CD4-positive, alpha-beta T cell (primary cell): ENCODE measurements at regions not wholly inside any gene's neighbourhood (a gene's known extent, or its start where the extent isn't known, plus 50 kb on each side); places are given as distances from the start of the nearest gene placed in this dataset.

ENCODE experiments used
- ATAC-seq: fragments of 200-7000 bp; cut with Tn5 transposase; one replicate; pipeline ENCODE4 v1.10.0; 2022; ENCODE audit warnings: mild to moderate bottlenecking; ENCODE audit not compliant: poor library complexity
- CTCF ChIA-PET: fragments of 350-600 bp; sonication (Branson Sonifier 250); formaldehyde crosslinking; loops from one replicate; lab custom pipeline; 2021; ENCODE audit warnings: antibody characterized with exemption, inconsistent platforms; lab: Charles Lee
- POLR2A ChIA-PET: fragments of 350-600 bp; sonication (Branson Sonifier 250); formaldehyde crosslinking; loops from one replicate; lab custom pipeline; 2021; ENCODE audit warnings: antibody characterized with exemption, inconsistent platforms; lab: Charles Lee
- DNase-seq, 14 experiments: peaks; one replicate each; pipeline ENCODE4 v3.0.0-alpha.2; 2013 to 2020; ENCODE audit warnings: mixed read lengths in 2 of 14
- H3K27ac ChIP-seq, 2 donors: one replicate each; pipeline versions ENCODE4 v1.5.1 to v1.7.0; 2013; ENCODE audit warnings: low read length in 2 of 2, low read depth in 1 of 2, mild to moderate bottlenecking in 1 of 2
- H3K27me3 ChIP-seq, 2 experiments: 1 replicate in 1 of 2; 2 replicates in 1 of 2; pipeline versions ENCODE4 v1.6.1 to v1.7.0; 2013; ENCODE audit warnings: low read length in 2 of 2, control low read depth in 1 of 2, mild to moderate bottlenecking in 1 of 2, moderate library complexity in 1 of 2; ENCODE audit not compliant: insufficient read depth in 2 of 2, control insufficient read depth in 1 of 2
- H3K36me3 ChIP-seq: one replicate; pipeline ENCODE4 v1.6.1; 2013; ENCODE audit warnings: low read length, control low read depth; ENCODE audit not compliant: insufficient read depth
- H3K4me1 ChIP-seq: one replicate; pipeline ENCODE4 v1.6.1; 2013; ENCODE audit warnings: low read length, control low read depth; ENCODE audit not compliant: insufficient read depth
- H3K4me3 ChIP-seq: one replicate; pipeline ENCODE4 v1.5.1; 2013; ENCODE audit warnings: mild to moderate bottlenecking, low read length, moderate library complexity
- H3K9me3 ChIP-seq, 2 experiments: 1 replicate in 1 of 2; 2 replicates in 1 of 2; pipeline versions ENCODE4 v1.6.1 to v1.7.0; 2013; ENCODE audit warnings: low read length in 2 of 2, mild to moderate bottlenecking in 2 of 2, control low read depth in 1 of 2, moderate library complexity in 1 of 2; ENCODE audit not compliant: control insufficient read depth in 1 of 2, insufficient read depth in 1 of 2
- H3K27ac Mint-ChIP-seq: one replicate; pipeline ENCODE4 v1.8.0; 2020; ENCODE audit warnings: mixed read lengths
- H3K27me3 Mint-ChIP-seq: one replicate; pipeline ENCODE4 v1.8.0; 2021; ENCODE audit warnings: mixed read lengths
- H3K36me3 Mint-ChIP-seq: one replicate; pipeline ENCODE4 v1.8.0; 2021; ENCODE audit warnings: low read depth, mixed read lengths
- H3K4me1 Mint-ChIP-seq: one replicate; pipeline ENCODE4 v1.8.0; 2021; ENCODE audit warnings: low read depth, mixed read lengths
- H3K4me3 Mint-ChIP-seq: one replicate; pipeline ENCODE4 v1.8.0; 2020; ENCODE audit warnings: mild to moderate bottlenecking, mixed read lengths
- H3K9me3 Mint-ChIP-seq: one replicate; pipeline ENCODE4 v1.8.0; 2020; ENCODE audit warnings: mixed read lengths
- intact Hi-C, 2 experiments: fragments of 100-400 bp; cut with DNase I in 1 of 2; cut with micrococcal nuclease in 1 of 2; formaldehyde crosslinking; loops; one replicate each; pipeline versions ENCODE4 v1.15.1 to v1.9.0; 2023 to 2025; cut with DNase I, micrococcal nuclease
- TF ChIP-seq, protein P1 (sequence below): fragments of 200-600 bp; IDR thresholded peaks from one replicate; pipeline ENCODE4 v1.8.0; 2022; ENCODE audit warnings: antibody characterized with exemption, mild to moderate bottlenecking

DNA sequence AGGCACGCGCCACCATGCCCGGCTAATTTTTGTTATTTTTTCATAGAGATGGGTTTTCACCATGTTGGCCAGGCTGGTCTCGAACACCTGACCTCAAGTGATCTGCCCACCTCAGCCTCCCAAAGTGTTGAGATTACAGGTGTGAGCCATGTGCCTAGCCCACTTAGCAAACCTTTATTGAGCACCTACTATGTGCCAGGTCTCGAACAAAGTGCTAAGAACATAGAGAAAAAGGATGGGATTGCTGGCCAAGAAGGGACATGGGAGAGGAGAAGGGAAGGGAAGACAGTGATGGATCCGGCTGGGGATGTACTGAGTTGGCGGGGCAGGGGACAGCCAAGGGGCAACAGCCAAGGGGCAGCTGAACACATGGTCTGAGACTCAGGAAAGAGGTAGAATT is 55.6 kb upstream of the RPL11 start:
- ChIA-PET CTCF (interaction anchor here (1.8 to 3.6 kb wide), 4 partner anchors 16 to 91 kb away, joined by 22 to 76 read pairs (median 44); partner anchors contain the start of gene ID3), POLR2A (interaction anchor here (0.8 to 14.9 kb wide), 12 partner anchors 8 to 91 kb away, joined by 3 to 314 read pairs (median 13); partner anchors contain the start of gene ID3)
- Histone ChIP-seq H3K27ac (no peak overlapping the region), H3K9me3 (no peaks in the 10 kb centered on the region), H3K27me3 (no peaks in the 10 kb centered on the region), H3K36me3 (peaks cover 8% of the 10 kb centered on the region), H3K4me1 (peaks cover 23% of the 10 kb centered on the region), H3K4me3 (no peak overlapping the region)
- H3K9me3 Mint-ChIP-seq, result no peaks in the 10 kb centered on the region
- peaks cover 14% of the 10 kb centered on the region for H3K36me3 Mint-ChIP-seq
- H3K27me3 Mint-ChIP-seq, result no peaks in the 10 kb centered on the region
- H3K4me3 Mint-ChIP-seq, result peak overlapping the region; percentile 58
- intact Hi-C loops, result no loop called here
- H3K27ac Mint-ChIP-seq, result peak overlapping the region; percentile 81
- ATAC-seq (no peak), DNase-seq (no peak)
- TF ChIP-seq, protein P1, sequence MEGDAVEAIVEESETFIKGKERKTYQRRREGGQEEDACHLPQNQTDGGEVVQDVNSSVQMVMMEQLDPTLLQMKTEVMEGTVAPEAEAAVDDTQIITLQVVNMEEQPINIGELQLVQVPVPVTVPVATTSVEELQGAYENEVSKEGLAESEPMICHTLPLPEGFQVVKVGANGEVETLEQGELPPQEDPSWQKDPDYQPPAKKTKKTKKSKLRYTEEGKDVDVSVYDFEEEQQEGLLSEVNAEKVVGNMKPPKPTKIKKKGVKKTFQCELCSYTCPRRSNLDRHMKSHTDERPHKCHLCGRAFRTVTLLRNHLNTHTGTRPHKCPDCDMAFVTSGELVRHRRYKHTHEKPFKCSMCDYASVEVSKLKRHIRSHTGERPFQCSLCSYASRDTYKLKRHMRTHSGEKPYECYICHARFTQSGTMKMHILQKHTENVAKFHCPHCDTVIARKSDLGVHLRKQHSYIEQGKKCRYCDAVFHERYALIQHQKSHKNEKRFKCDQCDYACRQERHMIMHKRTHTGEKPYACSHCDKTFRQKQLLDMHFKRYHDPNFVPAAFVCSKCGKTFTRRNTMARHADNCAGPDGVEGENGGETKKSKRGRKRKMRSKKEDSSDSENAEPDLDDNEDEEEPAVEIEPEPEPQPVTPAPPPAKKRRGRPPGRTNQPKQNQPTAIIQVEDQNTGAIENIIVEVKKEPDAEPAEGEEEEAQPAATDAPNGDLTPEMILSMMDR, result no peak
- H3K4me1 Mint-ChIP-seq, result peaks cover 32% of the 10 kb centered on the region

DNA sequence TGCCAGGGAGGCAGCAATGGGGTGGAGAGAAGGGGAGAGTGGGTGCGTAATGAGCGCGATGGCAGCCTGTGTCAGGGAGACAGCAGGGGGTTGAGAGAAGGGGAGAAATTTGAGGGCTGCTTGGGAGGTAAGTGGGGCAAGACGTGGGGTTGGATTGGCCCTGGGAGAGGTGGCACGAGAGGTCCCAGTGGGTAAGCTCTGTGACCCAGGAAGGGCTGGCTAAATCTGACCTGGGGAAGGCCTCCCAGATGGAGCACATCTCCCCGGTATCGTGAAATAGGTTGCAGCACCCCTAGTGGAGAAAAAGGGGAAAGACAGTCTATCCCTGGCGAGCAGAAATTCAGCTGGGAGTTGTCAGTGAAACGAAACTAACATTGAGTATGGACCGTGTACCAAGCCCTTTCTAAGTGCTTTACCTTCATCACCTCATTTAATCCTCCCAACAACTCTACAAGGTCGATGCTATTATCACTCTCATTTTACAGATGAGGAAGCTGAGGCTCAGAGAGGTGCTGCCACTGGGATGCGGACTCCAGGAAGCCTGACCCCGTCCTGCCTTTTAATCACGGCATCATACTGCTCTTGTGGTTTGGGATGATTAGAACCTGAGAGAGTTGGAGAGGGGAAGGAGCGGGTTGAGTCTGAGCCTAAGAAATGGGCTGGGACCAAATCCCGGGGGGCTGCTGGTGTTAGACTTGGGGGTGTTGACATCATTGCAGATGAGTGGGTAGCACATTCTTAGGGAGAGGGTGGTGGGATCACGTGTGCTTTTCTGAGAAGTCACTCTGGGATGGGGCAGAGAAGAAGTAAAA is 56.6 kb upstream of the RPL11 start:
- Histone ChIP-seq H3K27ac (peak overlapping the region in 1 of 2 donors; percentile 32), H3K4me3 (peak overlapping the region; percentile 48), H3K27me3 (no peaks in the 10 kb centered on the region), H3K36me3 (peaks cover 5% of the 10 kb centered on the region), H3K4me1 (peaks cover 25% of the 10 kb centered on the region), H3K9me3 (no peaks in the 10 kb centered on the region)
- Mint-ChIP-seq H3K27me3 (no peaks in the 10 kb centered on the region), H3K4me1 (peaks cover 33% of the 10 kb centered on the region), H3K27ac (peak overlapping the region; percentile 81), H3K36me3 (peaks cover 8% of the 10 kb centered on the region), H3K4me3 (peak overlapping the region; percentile 11), H3K9me3 (no peaks in the 10 kb centered on the region)
- intact Hi-C loops, result loop anchor here (2.0 to 5.0 kb wide), 2 partner anchors 16 to 43 kb away; no protein-coding TSS in a partner anchor
- TF ChIP-seq, protein P1, result peak; percentile 84
- ChIA-PET POLR2A (interaction anchor here (0.5 to 14.9 kb wide), 19 partner anchors 14 to 109 kb away, joined by 3 to 314 read pairs (median 5); partner anchors contain the start of gene ID3), CTCF (interaction anchor here (0.6 to 3.9 kb wide), 32 partner anchors 8 to 138 kb away, joined by 3 to 81 read pairs (median 7); partner anchors contain the start of genes E2F2, ID3 and RPL11)
- ATAC-seq, result peak; percentile 92
- peak in 11 of 14 experiments; percentile 29 to 84 (median 45) for DNase-seq

DNA sequence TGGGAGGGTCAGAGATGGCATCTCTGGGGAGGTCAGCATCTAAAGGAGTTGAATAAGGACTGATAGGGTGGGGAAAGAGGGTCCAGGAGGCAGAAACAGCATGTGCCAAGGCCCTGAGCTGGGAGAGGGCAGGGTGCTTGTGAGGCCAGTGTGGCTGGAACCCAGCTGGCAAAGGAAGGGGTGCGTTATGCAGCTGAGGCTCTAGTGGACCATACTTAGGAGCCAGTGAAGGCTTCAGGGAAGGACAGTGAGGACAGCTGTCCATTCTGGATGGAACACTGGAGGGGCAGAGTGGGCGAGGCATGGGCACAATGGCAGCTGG is 57.1 kb upstream of the RPL11 start:
- H3K36me3 Mint-ChIP-seq, result peaks cover 5% of the 10 kb centered on the region
- intact Hi-C loops, result loop anchor here (2.0 to 5.0 kb wide), 2 partner anchors 16 to 42 kb away; no protein-coding TSS in a partner anchor
- peaks cover 29% of the 10 kb centered on the region for H3K4me1 ChIP-seq
- ChIA-PET CTCF (interaction anchor here (0.8 to 3.9 kb wide), 24 partner anchors 8 to 138 kb away, joined by 3 to 81 read pairs (median 8); partner anchors contain the start of genes E2F2, ID3 and RPL11), POLR2A (interaction anchor here (0.5 to 14.9 kb wide), 18 partner anchors 13 to 109 kb away, joined by 3 to 314 read pairs (median 6); partner anchors contain the start of gene ID3)
- H3K4me1 Mint-ChIP-seq, result peaks cover 39% of the 10 kb centered on the region
- peaks cover under 1% of the 10 kb centered on the region for H3K36me3 ChIP-seq
- no peaks in the 10 kb centered on the region for H3K27me3 ChIP-seq
- TF ChIP-seq, protein P1, result no peak
- peak overlapping the region; percentile 12 for H3K4me3 Mint-ChIP-seq
- H3K9me3 ChIP-seq, result no peaks in the 10 kb centered on the region
- H3K27me3 Mint-ChIP-seq, result no peaks in the 10 kb centered on the region
- no peak for ATAC-seq
- DNase-seq, result no peak
- H3K4me3 ChIP-seq, result no peak overlapping the region
- H3K27ac ChIP-seq, result peak overlapping the region in 1 of 2 donors; percentile 3
- peak overlapping the region; percentile 81 for H3K27ac Mint-ChIP-seq
- no peaks in the 10 kb centered on the region for H3K9me3 Mint-ChIP-seq
